HepG2 (cell line): ENCODE measurements at regions not wholly inside any gene's neighbourhood (a gene's known extent, or its start where the extent isn't known, plus 50 kb on each side); places are given as distances from the start of the nearest gene placed in this dataset.

Source experiments
- CHD4 ChIP-seq: fragments of 200-600 bp; sonication (generic); IDR thresholded peaks from 2 replicates; pipeline ENCODE4 v1.7.0; 2017; ENCODE audit warnings: mild to moderate bottlenecking, low read length, borderline replicate concordance
- GLMP ChIP-seq: sonication (generic); formaldehyde crosslinking; IDR thresholded peaks from 2 replicates; pipeline ENCODE4 v1.9.0; 2021; ENCODE audit warnings: missing genetic modification reagents, mild to moderate bottlenecking, borderline replicate concordance
- HBP1 ChIP-seq: IDR thresholded peaks from 2 replicates; pipeline ENCODE4 v1.6.1; 2016; ENCODE audit warnings: low read depth, control low read depth
- HIC2 ChIP-seq: sonication (generic); formaldehyde crosslinking; IDR thresholded peaks from 2 replicates; pipeline ENCODE4 v1.9.0; 2022; ENCODE audit warnings: low read depth, missing genetic modification reagents
- HMG20A ChIP-seq: IDR thresholded peaks from 2 replicates; pipeline ENCODE4 v1.6.1; 2016; ENCODE audit warnings: borderline replicate concordance
- KLF16 ChIP-seq, 2 experiments: sonication (generic) in 1 of 2; formaldehyde crosslinking in 1 of 2; IDR thresholded peaks; 2 replicates each; pipeline versions ENCODE4 v1.6.1 to v1.8.0; 2016 to 2023; ENCODE audit warnings: missing genetic modification reagents in 2 of 2, missing compliant biosample characterization in 1 of 2
- MAZ ChIP-seq, 2 experiments: sonication (generic) in 1 of 2; formaldehyde crosslinking in 1 of 2; IDR thresholded peaks; 2 replicates each; pipeline versions ENCODE4 v1.5.0 to v1.6.1; 2012 to 2020; ENCODE audit warnings: low read depth in 2 of 2, mild to moderate bottlenecking in 2 of 2, borderline replicate concordance in 1 of 2, improper control_type of control experiment in 1 of 2, low read length in 1 of 2, missing genetic modification reagents in 1 of 2, moderate library complexity in 1 of 2
- NFYC ChIP-seq: IDR thresholded peaks from 2 replicates; pipeline ENCODE4 v1.6.1; 2016; ENCODE audit warnings: missing genetic modification reagents, missing compliant biosample characterization
- NRL ChIP-seq: sonication (generic); formaldehyde crosslinking; IDR thresholded peaks from 2 replicates; pipeline ENCODE4 v1.5.0; 2020; ENCODE audit warnings: missing genetic modification reagents, mild to moderate bottlenecking, moderate library complexity, borderline replicate concordance
- POGZ ChIP-seq: sonication (generic); formaldehyde crosslinking; IDR thresholded peaks from 2 replicates; pipeline ENCODE4 v1.4.0; 2020; ENCODE audit warnings: mild to moderate bottlenecking, missing genetic modification reagents
- SRY ChIP-seq: sonication (generic); formaldehyde crosslinking; IDR thresholded peaks from 2 replicates; pipeline ENCODE4 v1.8.0; 2022; ENCODE audit warnings: mild to moderate bottlenecking, missing genetic modification reagents
- TEAD3 ChIP-seq: optimal IDR thresholded peaks from 2 replicates; pipeline ENCODE3; 2016; ENCODE audit warnings: borderline replicate concordance
- THAP7 ChIP-seq: sonication (generic); formaldehyde crosslinking; IDR thresholded peaks from 2 replicates; pipeline ENCODE4 v1.8.1; 2023; ENCODE audit warnings: mild to moderate bottlenecking, missing genetic modification reagents
- ZBTB8A ChIP-seq: sonication (generic); formaldehyde crosslinking; IDR thresholded peaks from 2 replicates; pipeline ENCODE4 v1.4.0; 2020; ENCODE audit warnings: mild to moderate bottlenecking, low read depth, missing genetic modification reagents, borderline replicate concordance
- ZNF136 ChIP-seq: sonication (generic); formaldehyde crosslinking; IDR thresholded peaks from 2 replicates; pipeline ENCODE4 v1.8.1; 2022; ENCODE audit warnings: low read depth, mild to moderate bottlenecking, moderate library complexity, missing genetic modification reagents
- ZNF235 ChIP-seq: sonication (generic); formaldehyde crosslinking; IDR thresholded peaks from 2 replicates; pipeline ENCODE4 v1.8.1; 2023; ENCODE audit warnings: mild to moderate bottlenecking, missing genetic modification reagents, borderline replicate concordance
- ZNF282 ChIP-seq: fragments of 450-650 bp; IDR thresholded peaks from 2 replicates; pipeline ENCODE4 v1.6.1; 2018; ENCODE audit not compliant: partially characterized antibody
- ZNF563 ChIP-seq: sonication (generic); formaldehyde crosslinking; IDR thresholded peaks from 2 replicates; pipeline ENCODE4 v1.8.0; 2022; ENCODE audit warnings: mild to moderate bottlenecking, moderate library complexity, missing genetic modification reagents
- ZNF724P ChIP-seq: sonication (generic); formaldehyde crosslinking; IDR thresholded peaks from 2 replicates; pipeline ENCODE4 v1.8.0; 2022; ENCODE audit warnings: missing genetic modification reagents, borderline replicate concordance
- ZNF773 ChIP-seq: sonication (generic); formaldehyde crosslinking; IDR thresholded peaks from 2 replicates; pipeline ENCODE4 v1.4.0; 2020; ENCODE audit warnings: missing genetic modification reagents, borderline replicate concordance

- no peak for TF ChIP-seq ZBTB8A (CRISPR knock-in tag)
- peak; percentile 85 for TF ChIP-seq HIC2 (CRISPR knock-in tag)
- peak; percentile 80 for TF ChIP-seq TEAD3
- no peak for TF ChIP-seq ZNF563
- peak; percentile 89 for TF ChIP-seq POGZ (CRISPR knock-in tag)
- TF ChIP-seq MAZ (IDR thresholded peaks at IDR 0.05; ENCODE audit: borderline replicate concordance, low read depth, low read length): no peak
- no peak for TF ChIP-seq MAZ (CRISPR knock-in tag; IDR thresholded peaks at IDR 0.05; ENCODE audit: low read depth)
- TF ChIP-seq KLF16 (CRISPR knock-in tag; IDR thresholded peaks at IDR 0.05): no peak; a peak in 1 of 4 replicates
- no peak for TF ChIP-seq ZNF773 (CRISPR knock-in tag)
- no peak for TF ChIP-seq ZNF724P (CRISPR knock-in tag)
- no peak for TF ChIP-seq THAP7 (CRISPR knock-in tag)
- peak; percentile 81; the same call in 1 of the 2 replicates for TF ChIP-seq HMG20A (CRISPR knock-in tag)
- no peak for TF ChIP-seq NFYC
- TF ChIP-seq HBP1 (CRISPR knock-in tag): no peak
- TF ChIP-seq ZNF235 (CRISPR knock-in tag): 0 out of 2 replicates have a peak, but pooled peaks have one; percentile 16
- TF ChIP-seq ZNF282: no peak
- no peak for TF ChIP-seq NRL (CRISPR knock-in tag)
- TF ChIP-seq CHD4: no peak
- no peak for TF ChIP-seq ZNF136 (CRISPR knock-in tag)
- TF ChIP-seq SRY: no peak
- TF ChIP-seq GLMP: no peak
Measured at GRCh38 chr1:211885747-211886522, 55.4 kb upstream of the LPGAT1 start (continued).
